Stimulated activated CD4-positive, alpha-beta T cell treated with anti-CD3 and anti-CD28 coated beads, Interleukin-1b, Interleukin-23, amount 100 ng/mL, for 1 hour (primary cell): ENCODE measurements at regions not wholly inside any gene's neighbourhood (a gene's known extent, or its start where the extent isn't known, plus 50 kb on each side); places are given as distances from the start of the nearest gene placed in this dataset.
"Not testable (repeated sequence)": the region's sequence is repeated elsewhere in the genome, so short reads cannot be mapped to it uniquely, and the experiment has no call there.

Experiments used
- DNase-seq, 2 donors: peaks; one replicate each; pipeline ENCODE4 v3.0.0-alpha.2; 2020; ENCODE audit warnings: low read depth in 2 of 2

DNA sequence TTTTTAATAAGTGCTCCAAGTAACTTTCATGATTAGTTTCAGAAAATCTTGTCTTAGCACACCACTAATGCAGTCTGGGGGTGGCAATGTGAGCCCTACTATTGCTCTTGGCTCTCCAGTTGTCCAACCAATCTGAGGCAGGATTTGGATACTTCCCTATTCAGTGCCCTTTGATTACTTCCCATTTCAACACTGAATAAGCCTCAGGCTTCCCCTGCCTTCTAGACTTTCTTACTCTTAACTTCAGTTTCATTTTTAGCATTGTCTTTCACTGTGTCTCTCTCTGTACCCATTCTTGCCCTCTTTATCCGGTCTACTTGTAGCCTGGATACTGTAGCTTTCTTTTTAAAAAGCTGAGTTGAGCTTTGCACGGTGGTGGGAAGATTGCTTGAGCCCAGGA, 186.1 kb downstream of the C9orf152 start:
- no peak for DNase-seq

GRCh38 chr9:110023221-110023620, 184.7 kb downstream of the C9orf152 start:
- not testable (repeated sequence) for DNase-seq

DNA sequence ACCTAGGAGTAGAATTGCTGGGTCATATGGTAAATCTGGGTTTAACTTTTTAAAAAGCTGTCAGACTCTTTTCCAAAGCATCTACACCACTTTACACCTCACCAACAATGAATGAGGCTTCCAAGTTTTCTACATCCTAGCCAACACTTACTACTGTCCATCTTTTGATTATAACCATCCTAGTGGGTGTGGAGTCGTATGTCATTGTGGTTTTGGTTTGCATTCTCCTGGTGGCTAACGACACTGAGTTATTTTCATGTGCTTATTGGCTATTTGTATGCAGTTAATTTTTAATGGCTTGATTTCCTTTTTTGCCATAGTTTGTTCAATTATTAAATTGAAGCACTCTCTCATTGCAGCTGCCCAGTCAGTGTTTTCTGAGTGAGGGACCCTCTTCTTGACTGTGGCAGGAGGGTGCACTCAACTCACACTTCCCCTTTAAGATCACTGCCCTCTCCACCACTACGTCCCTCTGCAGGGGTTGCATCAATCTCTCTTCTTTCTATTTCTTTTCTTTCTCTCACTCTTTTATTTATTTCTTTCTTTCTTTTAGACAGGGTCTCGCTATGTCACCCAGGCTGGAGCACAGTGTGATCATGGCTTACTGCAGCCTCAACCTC, 182.3 kb downstream of the C9orf152 start:
- no peak for DNase-seq

GRCh38 chr9:110027671-110028081, 180.3 kb downstream of the C9orf152 start:
- DNase-seq: no peak

GRCh38 chr9:110028271-110028670, 179.7 kb downstream of the C9orf152 start:
- DNase-seq: no peak

DNA sequence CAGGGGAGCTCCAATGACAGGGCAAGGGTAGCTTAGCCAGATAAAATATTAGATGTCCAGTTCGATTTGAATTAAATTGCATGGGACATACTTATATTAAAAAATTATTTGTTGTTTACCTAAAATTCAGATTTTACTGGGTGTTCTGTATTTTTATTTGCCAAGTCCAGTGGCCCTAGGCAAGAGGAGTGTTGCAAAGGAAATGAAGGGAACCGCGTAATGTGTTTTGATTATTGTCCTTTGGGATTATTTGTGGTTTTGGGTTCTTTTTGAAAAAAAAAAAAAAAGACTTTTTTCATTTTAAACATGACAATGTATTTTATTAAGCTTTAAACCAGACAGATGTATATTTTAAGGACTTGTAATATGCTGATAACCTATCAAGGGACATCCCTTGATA, 179.3 kb downstream of the C9orf152 start:
- DNase-seq: no peak

GRCh38 chr9:110029429-110029955, 178.5 kb downstream of the C9orf152 start:
- no peak for DNase-seq

DNA sequence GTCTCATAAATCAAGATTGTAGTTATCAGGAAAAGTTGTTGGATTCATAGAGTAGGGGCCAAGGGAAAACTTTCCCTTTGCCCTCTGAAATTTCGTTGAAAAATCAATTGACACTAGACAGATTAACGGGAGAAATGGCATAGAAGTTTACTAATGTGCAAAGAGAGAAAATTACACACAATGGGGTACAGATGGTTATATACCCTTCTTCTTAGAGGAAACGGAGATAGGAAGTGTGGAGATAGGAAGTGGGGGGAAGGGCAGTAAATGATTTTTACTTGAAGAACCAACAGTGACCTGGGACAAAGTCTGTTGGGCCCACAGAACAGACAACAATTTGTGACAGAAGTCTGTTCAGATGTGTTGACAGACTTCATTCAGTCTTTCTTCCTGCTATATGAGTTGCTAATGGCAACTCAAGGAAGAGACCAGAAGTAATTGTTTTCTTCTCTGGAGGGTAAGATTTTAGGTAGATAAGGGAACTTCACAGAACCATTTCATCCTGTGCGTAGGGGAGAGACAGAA, 177.9 kb downstream of the C9orf152 start:
- DNase-seq: no peak

DNA sequence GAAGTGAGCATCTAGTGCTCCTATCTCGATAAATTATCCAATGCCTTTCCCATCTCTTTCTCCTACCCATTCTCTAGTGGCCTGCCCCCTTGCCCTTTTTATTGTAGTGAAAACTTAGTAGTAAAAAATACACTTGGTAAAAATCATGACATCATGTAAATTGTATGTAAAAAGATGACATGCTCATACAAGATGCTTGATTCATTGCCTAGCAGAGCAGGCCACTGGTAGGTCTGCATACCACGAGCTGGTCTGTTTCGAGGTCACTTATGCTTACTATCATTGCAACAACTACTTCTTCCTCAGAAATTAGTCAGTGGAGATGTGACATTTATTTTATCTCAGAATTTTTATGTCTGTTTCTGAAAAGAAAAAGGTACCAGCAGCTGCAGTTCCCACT, 177.3 kb downstream of the C9orf152 start:
- no peak for DNase-seq

DNA sequence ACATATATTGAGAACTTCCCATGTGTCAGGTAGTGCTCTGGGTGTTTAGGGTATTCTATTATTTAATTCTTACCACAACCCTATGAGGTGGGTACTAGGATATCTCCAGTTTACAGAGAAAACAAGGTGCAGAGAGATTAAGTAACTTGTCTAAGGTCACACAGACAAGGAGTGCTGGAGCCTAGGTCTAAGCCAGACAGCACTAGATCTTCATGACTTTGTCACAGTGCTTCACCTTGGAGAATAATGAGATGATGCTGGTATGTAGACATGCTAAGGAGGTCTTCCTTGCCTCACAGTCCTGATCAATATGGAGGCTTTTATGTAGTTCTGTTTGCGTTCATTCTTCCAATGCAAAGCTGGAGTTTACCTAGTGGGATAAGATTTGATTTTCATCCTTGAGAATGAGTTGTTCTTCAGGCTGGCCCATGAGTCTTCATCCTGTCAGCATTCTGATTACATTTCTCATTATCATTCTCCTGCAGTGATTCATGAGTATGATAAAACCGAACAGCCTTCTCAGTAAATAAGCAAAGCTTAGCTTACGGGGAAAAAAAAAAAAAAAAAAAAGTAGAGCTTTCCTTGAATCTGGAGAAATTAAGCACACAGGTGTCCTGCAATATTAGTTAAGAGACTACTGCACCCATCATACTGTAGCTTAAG, 176.3 kb downstream of the C9orf152 start:
- DNase-seq: no peak

- DNase-seq: not testable (repeated sequence)
Observed at GRCh38 chr9:110032532-110032931, 175.4 kb downstream of the C9orf152 start.

GRCh38 chr9:110033869-110034268, 174.1 kb downstream of the C9orf152 start:
- DNase-seq: no peak

DNA sequence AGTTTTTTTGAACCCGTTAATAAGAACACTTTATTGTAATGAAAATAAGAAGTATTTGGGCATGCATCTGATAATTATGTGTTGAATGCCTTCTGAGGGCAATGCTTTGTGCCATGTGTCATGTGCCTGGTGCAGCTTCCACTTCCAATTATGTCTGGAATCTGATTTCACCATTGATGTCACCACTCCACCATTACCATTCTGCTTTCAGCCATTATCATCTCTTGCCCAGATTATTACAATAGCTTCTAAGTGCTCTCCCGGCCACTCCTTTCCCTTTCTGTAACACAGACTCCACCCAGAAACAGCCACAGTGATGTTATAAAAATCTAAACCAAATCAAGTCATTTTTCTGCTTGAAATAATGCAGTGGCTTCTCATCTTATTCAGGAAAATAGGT, 171.7 kb downstream of the C9orf152 start:
- DNase-seq: no peak

DNA sequence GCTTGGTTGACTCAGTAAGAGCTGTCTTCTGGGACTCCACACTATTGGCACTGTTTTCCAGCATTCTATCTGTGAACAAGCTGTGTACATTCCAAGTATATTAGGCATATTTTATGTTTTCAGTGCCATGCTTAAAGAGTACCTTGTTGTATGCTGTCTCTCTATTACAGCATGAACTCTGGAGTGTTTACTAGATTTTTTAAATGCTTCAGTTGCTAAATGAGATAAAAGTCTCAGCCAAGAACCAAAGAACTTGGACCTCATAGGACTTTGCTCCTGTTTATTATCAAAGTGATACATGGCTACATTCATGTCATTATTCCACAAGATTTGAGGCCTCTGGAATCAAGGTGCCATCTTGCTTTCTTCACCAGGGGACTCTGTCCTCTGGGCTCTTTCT, 167.2 kb downstream of the C9orf152 start:
- DNase-seq: no peak

- no peak for DNase-seq
Observed at GRCh38 chr9:110041452-110041851, 166.5 kb downstream of the C9orf152 start.

DNA sequence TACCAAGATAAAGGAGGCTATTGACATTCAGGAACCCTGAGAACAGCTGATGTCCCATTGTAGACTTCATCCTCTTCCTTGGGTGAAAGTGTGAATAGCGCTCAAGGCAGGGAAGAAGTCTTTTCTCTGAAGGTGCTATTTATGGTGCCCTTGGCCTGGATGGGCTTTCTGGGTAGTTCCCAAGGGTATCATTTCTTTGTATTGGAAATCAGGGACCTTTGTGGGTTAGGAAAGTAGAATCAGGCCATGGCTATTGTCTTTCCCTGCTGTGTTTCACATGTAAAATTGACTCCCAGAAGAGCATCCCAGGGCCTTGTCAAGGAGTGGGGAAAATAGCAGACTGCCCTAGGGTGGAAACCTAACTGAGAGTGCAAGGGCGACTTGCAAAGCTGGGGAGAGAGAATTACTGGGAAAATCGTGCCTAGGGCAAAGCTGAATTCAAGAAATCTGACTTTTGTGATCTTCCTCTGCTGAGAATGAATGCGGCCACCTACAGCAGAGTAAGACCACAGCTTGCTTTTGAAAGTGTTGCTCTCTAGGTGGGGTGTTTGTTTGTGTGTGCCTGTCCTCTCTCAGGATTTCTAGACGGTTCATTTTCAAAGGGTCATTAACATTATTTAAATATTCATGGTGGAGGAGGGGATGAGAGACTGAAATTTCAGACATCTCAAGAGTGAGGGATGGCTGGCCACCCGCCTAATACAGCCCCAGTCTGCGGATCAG, 160.6 kb downstream of the C9orf152 start:
- no peak for DNase-seq

DNA sequence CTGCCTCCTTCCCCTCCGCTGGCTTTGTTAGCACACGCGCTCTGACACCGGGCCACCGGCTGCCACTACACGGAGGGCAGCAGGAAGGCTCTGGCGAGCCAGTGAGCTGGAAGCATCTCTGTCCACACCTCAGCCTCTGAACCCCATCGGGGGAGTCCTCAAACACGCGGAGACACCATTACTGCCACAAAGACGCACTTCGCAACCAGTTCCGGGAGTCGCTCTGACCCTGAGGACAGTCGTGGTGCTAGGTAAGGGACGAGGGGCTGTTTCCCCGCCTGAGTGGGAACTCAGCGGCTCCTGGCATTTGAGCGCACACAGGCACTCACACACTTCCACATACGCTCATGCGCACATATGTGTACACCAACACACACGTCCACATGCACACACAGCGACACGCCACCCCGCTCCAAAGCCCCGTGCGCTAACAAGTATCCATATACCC, 160.0 kb downstream of the C9orf152 start:
- no peak for DNase-seq

GRCh38 chr9:110048403-110048975, 159.5 kb downstream of the C9orf152 start:
- peak; percentile 44 to 74 for DNase-seq

DNA sequence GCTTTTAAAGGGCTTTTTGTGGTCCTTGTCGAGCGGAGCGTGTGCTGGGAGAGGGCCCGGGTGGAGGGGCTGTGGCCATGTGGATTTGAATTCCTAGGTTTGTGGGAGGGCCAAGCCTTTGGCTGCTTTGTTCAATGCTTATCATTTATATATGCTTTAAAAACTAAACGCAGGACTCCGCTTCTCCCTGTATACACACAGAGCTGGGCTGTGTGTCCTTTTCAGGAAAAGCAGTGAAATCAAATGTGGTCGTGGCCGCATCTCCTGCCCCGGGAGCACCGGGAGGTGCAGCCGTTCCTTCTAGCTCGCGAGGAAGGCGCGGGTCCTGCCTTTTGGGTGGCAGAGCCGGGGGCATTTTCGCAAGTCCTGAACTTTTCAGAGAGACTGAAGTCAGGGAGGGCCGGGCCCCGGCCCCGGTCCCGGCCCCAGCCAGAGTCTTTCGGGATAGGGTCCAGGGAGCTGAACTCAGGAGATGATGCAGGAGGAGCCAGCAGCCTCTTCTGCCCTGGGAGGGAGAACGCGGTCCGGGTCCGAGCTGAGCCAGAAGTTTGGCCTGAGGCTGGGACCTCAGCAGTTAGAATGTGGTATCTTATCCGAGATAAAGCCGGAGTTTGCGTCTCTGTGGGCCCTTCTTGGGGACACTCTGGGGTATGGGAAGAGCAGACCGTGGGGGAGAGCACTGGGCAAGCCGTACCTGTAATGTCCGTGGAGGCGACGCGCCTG, 158.8 kb downstream of the C9orf152 start:
- peak in 1 of 2 donors; percentile 6 for DNase-seq

DNA sequence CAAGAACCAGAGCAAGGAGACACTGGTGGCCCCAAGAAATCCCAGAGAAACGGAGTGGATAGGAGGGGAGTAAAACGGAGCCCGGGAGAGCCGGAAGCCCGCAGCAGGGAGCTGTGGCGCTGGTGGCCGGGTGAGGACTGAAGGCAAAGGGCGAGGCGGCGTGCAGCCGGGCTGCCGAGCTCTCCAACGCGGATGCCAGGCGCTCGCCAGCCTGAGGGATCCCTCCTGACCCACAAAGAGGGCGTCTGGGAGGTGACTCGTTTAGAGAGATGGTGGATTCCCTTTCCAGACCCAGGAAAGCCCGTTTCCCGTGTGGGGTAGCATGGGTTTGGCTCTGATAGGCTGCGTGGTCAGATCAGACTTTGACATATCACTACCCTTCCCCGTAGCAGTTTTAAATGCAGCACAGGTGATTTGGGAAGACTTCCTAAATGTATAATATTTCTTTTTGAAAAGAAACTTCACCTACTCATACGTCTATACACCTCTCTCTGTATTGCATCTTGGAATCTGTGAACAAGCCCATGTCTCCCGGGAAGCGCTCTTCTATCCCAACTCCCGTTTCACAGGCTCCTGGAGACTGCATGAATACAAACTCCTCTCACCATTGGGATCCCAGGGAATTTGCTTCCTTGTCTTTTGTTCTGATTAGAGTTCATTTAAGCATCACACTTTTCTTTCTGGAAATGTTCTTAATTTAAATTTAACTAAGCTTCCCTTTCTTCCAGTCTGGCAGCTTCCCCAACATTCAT, 158.1 kb downstream of the C9orf152 start:
- DNase-seq: no peak

GRCh38 chr9:110050925-110051355, 157.0 kb downstream of the C9orf152 start:
- DNase-seq: no peak
